Ovary (tissue), 7 donors: ENCODE measurements at regions not wholly inside any gene's neighbourhood (a gene's known extent, or its start where the extent isn't known, plus 50 kb on each side); places are given as distances from the start of the nearest gene placed in this dataset.

Experiments
- DNase-seq, 5 donors: peaks; one replicate each; pipeline ENCODE4 v3.0.0-alpha.2; 2019 to 2020
- H3K27ac ChIP-seq, 2 donors: fragments of 200-600 bp; one replicate each; pipeline versions ENCODE4 v1.5.1 to v1.8.0; 2019 to 2022
- H3K27me3 ChIP-seq: fragments of 200-600 bp; one replicate; pipeline ENCODE4 v1.8.0; 2022
- H3K36me3 ChIP-seq: fragments of 200-600 bp; sonication (generic); one replicate; pipeline ENCODE4 v1.5.1; 2019
- H3K4me1 ChIP-seq: one replicate; pipeline ENCODE4 v1.8.1; 2013; ENCODE audit warnings: mild to moderate bottlenecking, moderate library complexity; ENCODE audit not compliant: insufficient read depth
- H3K4me3 ChIP-seq: fragments of 200-600 bp; sonication (generic); one replicate; pipeline ENCODE4 v1.5.1; 2017
- H3K9me3 ChIP-seq, 2 donors: fragments of 200-600 bp in 1 of 2; sonication (generic) in 1 of 2; one replicate each; pipeline versions ENCODE4 v1.5.1 to v1.8.1; 2013 to 2019; ENCODE audit warnings: mild to moderate bottlenecking in 1 of 2, moderate library complexity in 1 of 2
- CTCF ChIP-seq, 3 donors: fragments of 450-650 bp in 2 of 3; fragments of 200-600 bp in 1 of 3; IDR thresholded peaks; one replicate each; pipeline versions ENCODE4 v1.5.1 to v1.8.0; 2016 to 2022; ENCODE audit warnings: antibody characterized with exemption in 3 of 3, mild to moderate bottlenecking in 1 of 3
- EP300 ChIP-seq: sonication (generic); formaldehyde crosslinking; IDR thresholded peaks from one replicate; pipeline ENCODE4 v1.6.1; 2017; ENCODE audit warnings: antibody characterized with exemption
- POLR2A ChIP-seq: fragments of 450-650 bp; IDR thresholded peaks from one replicate; pipeline ENCODE4 v1.6.1; 2017; ENCODE audit warnings: antibody characterized with exemption, mild to moderate bottlenecking, moderate library complexity
- WGBS, 3 donors: extraction: QIAGEN DNeasy Blood & Tissue Kit in 1 of 3; methylation state at CpG; one replicate each; pipeline versions ENCODE4 v1.1.5 to v1.1.7; 2013 to 2017; 5-methylcytosine and 5-hydroxymethylcytosine counted together
- intact Hi-C, 4 donors: fragments of 100-400 bp; cut with DNase I; formaldehyde crosslinking; loops; one replicate each; pipeline versions ENCODE4 v1.11.0 to v1.15.1; 2022 to 2023
- donor health status: DM: no; HTN: no; CAD: no; lungs with moderate emphysema.
- donor health status: DM: no; HTN: no; CAD: no.
- donor health status: Bipolar disorder and iron deficiency.
- donor health status: DM: no; HTN: no; CAD: no.
- donor health status: DM: yes; HTN: yes; CAD: no.

DNA sequence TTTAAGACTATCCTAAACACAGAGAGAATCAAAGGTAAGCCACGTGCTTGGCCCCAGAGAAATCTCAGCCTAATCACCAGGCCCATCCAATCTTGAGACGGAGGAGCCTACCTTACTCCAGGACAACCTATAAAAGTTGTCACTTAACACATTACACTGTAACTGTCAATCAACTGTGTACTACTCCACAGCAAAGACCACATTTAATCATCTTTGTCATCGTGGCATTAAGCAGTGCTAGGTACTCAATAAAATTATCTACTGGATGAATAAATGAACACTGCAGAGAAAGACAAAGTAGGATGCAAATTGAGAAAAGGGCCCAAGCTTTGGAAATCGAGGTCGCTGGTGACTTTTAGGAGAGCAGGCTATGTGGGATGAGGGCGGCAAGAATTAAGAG, 466.7 kb downstream of the SHQ1 start:
- H3K4me3 ChIP-seq: no peak overlapping the region
- WGBS, 3 donors: 90 to 94% (median 93%) methylated on average over 6 of the region's 6 CpGs
- TF ChIP-seq CTCF (IDR thresholded peaks at IDR 0.05) (no peak), EP300 (no peak), POLR2A (no peak)
- no peak for DNase-seq
- no peaks in the 10 kb centered on the region for H3K27me3 ChIP-seq
- intact Hi-C loops: no loop called here
- no peak overlapping the region for H3K27ac ChIP-seq
- no peaks in the 10 kb centered on the region for H3K9me3 ChIP-seq
- no peaks in the 10 kb centered on the region for H3K36me3 ChIP-seq
- H3K4me1 ChIP-seq: peaks cover 14% of the 10 kb centered on the region

- DNase-seq: no peak
- 90 to 98% (median 92%) methylated on average over 8 of the region's 8 CpGs for WGBS, 3 donors
- Histone ChIP-seq H3K9me3 (no peaks in the 10 kb centered on the region), H3K27ac (no peak overlapping the region), H3K4me1 (peaks cover 14% of the 10 kb centered on the region), H3K4me3 (no peak overlapping the region), H3K36me3 (no peaks in the 10 kb centered on the region), H3K27me3 (no peaks in the 10 kb centered on the region)
- intact Hi-C loops: no loop called here
- TF ChIP-seq POLR2A (no peak), EP300 (no peak), CTCF (IDR thresholded peaks at IDR 0.05) (no peak)
Measured at GRCh38 chr3:72380711-72381493, 467.3 kb downstream of the SHQ1 start.

DNA sequence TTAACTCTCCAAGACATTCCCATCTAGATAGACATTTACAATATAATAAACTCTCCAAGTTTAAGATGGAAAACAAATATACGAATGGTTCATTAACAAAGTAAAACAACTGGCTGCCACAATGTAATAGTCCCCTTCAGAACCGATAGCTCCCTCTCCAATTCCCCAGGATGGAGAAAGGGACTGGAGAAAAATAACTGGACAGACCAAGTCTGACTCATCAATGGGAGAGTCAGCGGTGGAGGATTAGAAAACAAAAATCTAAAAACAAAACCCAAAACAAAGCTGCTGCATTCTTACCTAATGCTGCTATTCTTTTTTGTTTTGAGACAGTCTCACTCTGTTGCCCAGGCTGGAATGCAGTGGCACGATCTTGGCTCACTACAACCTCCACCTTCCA, 468.1 kb downstream of the SHQ1 start:
- Histone ChIP-seq H3K27ac (no peak overlapping the region), H3K27me3 (no peaks in the 10 kb centered on the region), H3K9me3 (no peaks in the 10 kb centered on the region), H3K4me1 (peaks cover 14% of the 10 kb centered on the region), H3K36me3 (no peaks in the 10 kb centered on the region), H3K4me3 (no peak overlapping the region)
- WGBS, 3 donors: 12 to 31% (median 19%) methylated on average over 4 of the region's 4 CpGs
- intact Hi-C loops: no loop called here
- TF ChIP-seq CTCF (IDR thresholded peaks at IDR 0.05) (no peak), POLR2A (no peak), EP300 (no peak)
- DNase-seq: no peak

DNA sequence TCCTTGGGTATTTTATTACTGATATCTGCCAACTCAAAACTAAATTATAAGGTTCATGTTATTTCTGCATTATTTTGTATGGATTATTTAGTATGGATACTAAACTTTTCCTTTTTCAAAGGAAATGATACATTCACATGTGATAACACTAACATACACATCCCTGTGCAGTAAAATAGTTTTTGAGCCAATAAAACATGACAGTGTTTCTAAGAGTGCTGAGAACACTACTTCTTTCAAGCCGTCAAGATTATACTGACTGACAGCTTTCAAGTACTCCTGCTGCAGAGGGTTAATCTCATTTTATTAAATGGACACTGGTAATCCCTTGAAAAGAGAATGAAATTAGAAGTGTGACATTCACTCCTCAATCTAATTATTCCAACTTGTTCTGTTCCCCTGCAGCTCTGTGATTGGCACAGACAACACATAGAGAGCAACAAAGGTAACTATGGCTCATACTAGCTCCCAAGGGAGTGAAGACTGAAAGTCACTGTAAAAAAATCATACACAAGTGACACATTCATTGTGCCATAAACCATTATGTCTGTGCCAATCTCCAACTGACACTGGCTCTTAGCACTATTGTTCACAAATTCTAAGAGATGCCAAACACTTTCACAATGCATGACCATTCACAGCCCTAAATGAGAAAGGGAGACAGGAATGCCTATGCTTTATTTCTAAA, 468.6 kb downstream of the SHQ1 start:
- no peak for TF ChIP-seq EP300
- TF ChIP-seq CTCF (IDR thresholded peaks at IDR 0.05): no peak
- TF ChIP-seq POLR2A: no peak
- Histone ChIP-seq H3K4me3 (no peak overlapping the region), H3K27me3 (no peaks in the 10 kb centered on the region), H3K4me1 (peaks cover 14% of the 10 kb centered on the region), H3K9me3 (no peaks in the 10 kb centered on the region), H3K36me3 (no peaks in the 10 kb centered on the region), H3K27ac (no peak overlapping the region)
- DNase-seq: no peak
- 77 to 82% (median 79%) methylated on average over 1 of the region's 1 CpG for WGBS, 3 donors
- intact Hi-C loops: loop anchor here in 1 of 4 donors (2.0 kb wide), 1 partner anchor 29 kb away; no protein-coding TSS in a partner anchor
